A673 (cell line): ENCODE measurements at regions not wholly inside any gene's neighbourhood (a gene's known extent, or its start where the extent isn't known, plus 50 kb on each side); places are given as distances from the start of the nearest gene placed in this dataset.
"Not testable (repeated sequence)": the region's sequence is repeated elsewhere in the genome, so short reads cannot be mapped to it uniquely, and the experiment has no call there.

Experiments
- EZH2 ChIP-seq: fragments of 200-600 bp; sonication (generic); IDR thresholded peaks from 2 replicates; pipeline ENCODE4 v1.6.1; 2017; ENCODE audit warnings: borderline replicate concordance, low read depth, mild to moderate bottlenecking, mixed read lengths, antibody characterized with exemption, low read length; ENCODE audit not compliant: poor library complexity, severe bottlenecking
- TF ChIP-seq, protein P1 (sequence below): fragments of 300-800, 200-600 bp; sonication (generic); conservative IDR thresholded peaks from 2 replicates; pipeline ENCODE4 v1.5.1; 2017; ENCODE audit warnings: low read depth, mild to moderate bottlenecking, antibody characterized with exemption, low read length, moderate library complexity, mixed read lengths

- TF ChIP-seq, protein P1, sequence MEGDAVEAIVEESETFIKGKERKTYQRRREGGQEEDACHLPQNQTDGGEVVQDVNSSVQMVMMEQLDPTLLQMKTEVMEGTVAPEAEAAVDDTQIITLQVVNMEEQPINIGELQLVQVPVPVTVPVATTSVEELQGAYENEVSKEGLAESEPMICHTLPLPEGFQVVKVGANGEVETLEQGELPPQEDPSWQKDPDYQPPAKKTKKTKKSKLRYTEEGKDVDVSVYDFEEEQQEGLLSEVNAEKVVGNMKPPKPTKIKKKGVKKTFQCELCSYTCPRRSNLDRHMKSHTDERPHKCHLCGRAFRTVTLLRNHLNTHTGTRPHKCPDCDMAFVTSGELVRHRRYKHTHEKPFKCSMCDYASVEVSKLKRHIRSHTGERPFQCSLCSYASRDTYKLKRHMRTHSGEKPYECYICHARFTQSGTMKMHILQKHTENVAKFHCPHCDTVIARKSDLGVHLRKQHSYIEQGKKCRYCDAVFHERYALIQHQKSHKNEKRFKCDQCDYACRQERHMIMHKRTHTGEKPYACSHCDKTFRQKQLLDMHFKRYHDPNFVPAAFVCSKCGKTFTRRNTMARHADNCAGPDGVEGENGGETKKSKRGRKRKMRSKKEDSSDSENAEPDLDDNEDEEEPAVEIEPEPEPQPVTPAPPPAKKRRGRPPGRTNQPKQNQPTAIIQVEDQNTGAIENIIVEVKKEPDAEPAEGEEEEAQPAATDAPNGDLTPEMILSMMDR = not testable (repeated sequence)
- TF ChIP-seq EZH2 = not testable (repeated sequence)
These were observed 1287.4 kb upstream of the TMEM132C start for GRCh38 chr12:126979564-126979963.
